ENCODE measurements at regions not wholly inside any gene's neighbourhood (a gene's known extent, or its start where the extent isn't known, plus 50 kb on each side); places are given as distances from the start of the nearest gene placed in this dataset.
"Not testable (repeated sequence)": the region's sequence is repeated elsewhere in the genome, so short reads cannot be mapped to it uniquely, and the experiment has no call there.

DNA sequence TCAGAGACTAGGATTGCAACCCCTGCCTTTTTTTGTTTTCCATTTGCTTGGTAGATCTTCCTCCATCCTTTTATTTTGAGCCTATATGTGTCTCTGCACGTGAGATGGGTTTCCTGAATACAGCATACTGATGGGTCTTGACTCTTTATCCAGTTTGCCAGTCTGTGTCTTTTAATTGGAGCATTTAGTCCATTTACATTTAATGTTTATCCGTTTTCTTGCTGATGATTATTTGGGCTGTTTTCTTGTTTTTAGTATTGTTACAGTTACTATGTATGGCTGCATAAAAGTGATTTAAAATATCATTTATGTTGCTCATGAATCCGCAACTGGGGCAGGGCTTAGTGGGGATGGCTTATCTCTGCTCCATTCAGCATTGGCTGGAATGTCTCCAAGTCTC lies 228.2 kb upstream of the RPS23 start:
- H3K4me3 ChIP-seq (ENCODE audit: extremely low read depth in 1 of 4, insufficient read depth in 2 of 4, low read depth in 3 of 4, low read length in 4 of 4); CTCF ChIA-PET (ENCODE audit: partially characterized antibody); H3K56ac ChIP-seq (replicated peaks; ENCODE audit: insufficient read length, low read depth, low read length); H3K9me3 ChIP-seq (ENCODE audit: insufficient read depth in 2 of 2, low read depth in 1 of 2, low read length in 1 of 2); H3K27ac ChIP-seq (ENCODE audit: low read depth, low read length); H2AK5ac ChIP-seq (ENCODE audit: low read depth, low read length); H3K9ac ChIP-seq (replicated peaks in 1 of 4; ENCODE audit: extremely low read depth in 1 of 4, low read depth in 3 of 4, low read length in 3 of 4); POLR2A ChIA-PET (ENCODE audit: partially characterized antibody); H3K23ac ChIP-seq (ENCODE audit: insufficient read length); H3K23me2 ChIP-seq (ENCODE audit: low read depth, low read length); H3K18ac ChIP-seq (ENCODE audit: extremely low read depth, low read length); DNase-seq (ENCODE audit: low read depth in 1 of 2, low spot score in 2 of 2); FAIRE-seq; H2BK5ac ChIP-seq (ENCODE audit: low read depth, low read length); H2BK20ac ChIP-seq (ENCODE audit: low read length); H4K20me1 ChIP-seq (replicated peaks in 1 of 2; ENCODE audit: control insufficient read depth in 1 of 2, insufficient read depth in 2 of 2, low read length in 2 of 2); H2AFZ ChIP-seq (ENCODE audit: low read length); H3K4ac ChIP-seq (replicated peaks; ENCODE audit: insufficient read length, low read depth, low read length); H4K8ac ChIP-seq (ENCODE audit: extremely low read depth, insufficient read depth, low read length); H3K4me1 ChIP-seq (replicated peaks in 1 of 4; ENCODE audit: control insufficient read depth in 3 of 4, insufficient read depth in 4 of 4, low read length in 3 of 4); H2BK12ac ChIP-seq (ENCODE audit: low read depth, low read length); H3K4me2 ChIP-seq (ENCODE audit: insufficient read depth in 1 of 2, low read depth in 2 of 2, low read length in 2 of 2); H3K14ac ChIP-seq (ENCODE audit: insufficient read length); H2BK120ac ChIP-seq (replicated peaks; ENCODE audit: low read depth, low read length); H3K79me1 ChIP-seq (ENCODE audit: low read depth, low read length); H2BK15ac ChIP-seq (ENCODE audit: low read length); H3K27me3 ChIP-seq (replicated peaks in 1 of 4; ENCODE audit: control insufficient read depth in 3 of 4, extremely low read depth in 1 of 4, insufficient read depth in 3 of 4, low read length in 3 of 4); H4K5ac ChIP-seq (ENCODE audit: insufficient read length, low read depth, low read length); H3K79me2 ChIP-seq (ENCODE audit: control insufficient read depth in 1 of 2, insufficient read depth in 2 of 2, low read length in 2 of 2); H3K36me3 ChIP-seq (ENCODE audit: control insufficient read depth in 2 of 4, insufficient read depth in 4 of 4, low read length in 3 of 4); H4K91ac ChIP-seq (replicated peaks; ENCODE audit: insufficient read length, low read length): not testable (repeated sequence)
- 82% methylated on average over 2 of the region's 3 CpGs; no CpG with 5 or more reads in 1 of the 2 experiments for WGBS, 2 experiments (ENCODE audit: extremely low coverage in 1 of 2, insufficient coverage in 1 of 2, insufficient read length in 1 of 2, insufficient replicate concordance in 2 of 2, low coverage in 1 of 2, low lambda C conversion rate in 2 of 2, missing lambda C conversion rate in 1 of 2)

Data from H1 (cell line).